PC-9 (cell line): ENCODE measurements at regions not wholly inside any gene's neighbourhood (a gene's known extent, or its start where the extent isn't known, plus 50 kb on each side); places are given as distances from the start of the nearest gene placed in this dataset.
A peak's percentile ranks its signal among the peaks of the same experiment; 100 is the strongest.

Source experiments
- BruUV-seq: library from RNA; stranded (reverse); fragments of 400-500 nt; replicated peaks from 2 replicates; lab custom pipeline; 2021; lab: Mats Ljungman, UMichigan
- CTCF ChIA-PET: fragments of 300-600 bp; sonication (Branson Sonifier 250); formaldehyde crosslinking; loops from one replicate; lab custom pipeline; 2022; ENCODE audit warnings: antibody characterized with exemption; lab: Charles Lee
- POLR2A ChIA-PET: fragments of 300-600 bp; sonication (Branson Sonifier 250); formaldehyde crosslinking; loops from one replicate; lab custom pipeline; 2022; ENCODE audit warnings: antibody characterized with exemption; ENCODE audit not compliant: unreplicated experiment; lab: Charles Lee
- DNase-seq, 2 experiments: peaks; one replicate each; pipeline versions ENCODE4 v3.0.0 to v3.0.0-alpha.2; 2015 to 2022; ENCODE audit warnings: mixed read lengths in 1 of 2
- H2AFZ ChIP-seq: fragments of 200-600 bp; sonication (generic); 2 replicates; pipeline ENCODE4 v1.8.1; 2017; ENCODE audit warnings: antibody characterized with exemption
- H3F3A ChIP-seq: fragments of 200-600 bp; sonication (generic); 2 replicates; pipeline ENCODE4 v1.8.1; 2017; ENCODE audit warnings: antibody characterized with exemption, mild to moderate bottlenecking, low read depth; ENCODE audit not compliant: insufficient read depth
- H3K27ac ChIP-seq: fragments of 200-600 bp; sonication (generic); 2 replicates; pipeline ENCODE4 v1.6.1; 2016; ENCODE audit warnings: mixed run types
- H3K27me3 ChIP-seq: fragments of 200-600 bp; sonication (generic); 2 replicates; pipeline ENCODE4 v1.6.1; 2016; ENCODE audit warnings: low read depth, mixed run types; ENCODE audit not compliant: insufficient read depth
- H3K36me3 ChIP-seq: fragments of 200-600 bp; sonication (generic); 2 replicates; pipeline ENCODE4 v1.6.1; 2016; ENCODE audit warnings: low read depth, mixed run types
- H3K4me1 ChIP-seq: fragments of 200-600 bp; sonication (generic); replicated peaks from 2 replicates; pipeline ENCODE4 v1.6.1; 2016; ENCODE audit warnings: mixed run types; ENCODE audit not compliant: insufficient read depth
- H3K4me2 ChIP-seq: fragments of 200-600 bp; sonication (generic); 2 replicates; pipeline ENCODE4 v1.6.1; 2017; ENCODE audit warnings: mixed run types
- H3K4me3 ChIP-seq: fragments of 200-600 bp; sonication (generic); 2 replicates; pipeline ENCODE4 v1.6.1; 2016; ENCODE audit warnings: mixed run types
- H3K79me2 ChIP-seq: fragments of 200-600 bp; sonication (generic); 2 replicates; pipeline ENCODE4 v1.6.1; 2017; ENCODE audit warnings: low read depth, mixed run types
- H3K9me2 ChIP-seq: fragments of 200-600 bp; sonication (generic); 2 replicates; pipeline ENCODE4 v1.8.1; 2017; ENCODE audit warnings: mild to moderate bottlenecking; ENCODE audit not compliant: insufficient read depth
- H3K9me3 ChIP-seq: fragments of 200-600 bp; sonication (generic); 2 replicates; pipeline ENCODE4 v1.8.1; 2016; ENCODE audit warnings: low read depth; ENCODE audit not compliant: insufficient read depth
- H4K20me1 ChIP-seq: fragments of 200-600 bp; sonication (generic); 2 replicates; pipeline ENCODE4 v1.8.1; 2017; ENCODE audit not compliant: insufficient read depth
- EZH2 ChIP-seq: fragments of 200-600 bp; sonication (generic); IDR thresholded peaks from 2 replicates; pipeline ENCODE4 v1.8.0; 2017; ENCODE audit warnings: antibody characterized with exemption, low read depth
- intact Hi-C: fragments of 100-400 bp; cut with micrococcal nuclease; formaldehyde crosslinking; loops from one replicate; pipeline ENCODE4 v1.10.0; 2022; ENCODE audit not compliant: unreplicated experiment
- TF ChIP-seq, protein P1 (sequence below): fragments of 200-600 bp; sonication (generic); conservative IDR thresholded peaks from 2 replicates; pipeline ENCODE4 v1.6.1; 2017; ENCODE audit warnings: mixed run types, antibody characterized with exemption, mild to moderate bottlenecking, moderate library complexity

DNA sequence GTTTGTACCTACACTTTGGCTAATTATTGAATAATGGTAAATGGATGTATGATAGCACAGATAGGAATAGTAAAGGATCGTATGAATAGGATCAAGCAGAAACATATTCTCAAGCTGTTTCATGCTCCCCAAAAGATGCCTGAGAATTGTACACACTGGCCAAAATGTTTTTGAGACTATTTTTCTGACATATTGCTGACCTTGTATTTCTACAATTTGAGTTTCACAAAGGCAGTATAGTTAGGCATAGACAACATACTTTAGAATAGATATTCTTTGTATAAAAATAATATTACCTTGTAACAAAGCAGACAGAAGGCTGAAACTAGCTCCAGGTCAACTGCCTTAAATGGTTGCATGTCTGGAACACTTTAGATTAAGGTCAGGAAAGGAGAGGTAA is 598.4 kb downstream of the COL12A1 start:
- Histone ChIP-seq H2AFZ (no peak overlapping the region), H3K9me2 (no peaks in the 10 kb centered on the region), H3K36me3 (no peaks in the 10 kb centered on the region), H3K27me3 (no peaks in the 10 kb centered on the region), H3K79me2 (no peaks in the 10 kb centered on the region), H3K4me1 (peaks cover 22% of the 10 kb centered on the region), H3K27ac (no peak overlapping the region), H3K4me2 (no peak overlapping the region), H3K4me3 (no peak overlapping the region), H4K20me1 (no peaks in the 10 kb centered on the region), H3K9me3 (no peaks in the 10 kb centered on the region), H3F3A (no peaks in the 10 kb centered on the region)
- no peak for DNase-seq
- BruUV-seq = no TSS peak
- POLR2A ChIA-PET = no interaction called here
- TF ChIP-seq, protein P1, sequence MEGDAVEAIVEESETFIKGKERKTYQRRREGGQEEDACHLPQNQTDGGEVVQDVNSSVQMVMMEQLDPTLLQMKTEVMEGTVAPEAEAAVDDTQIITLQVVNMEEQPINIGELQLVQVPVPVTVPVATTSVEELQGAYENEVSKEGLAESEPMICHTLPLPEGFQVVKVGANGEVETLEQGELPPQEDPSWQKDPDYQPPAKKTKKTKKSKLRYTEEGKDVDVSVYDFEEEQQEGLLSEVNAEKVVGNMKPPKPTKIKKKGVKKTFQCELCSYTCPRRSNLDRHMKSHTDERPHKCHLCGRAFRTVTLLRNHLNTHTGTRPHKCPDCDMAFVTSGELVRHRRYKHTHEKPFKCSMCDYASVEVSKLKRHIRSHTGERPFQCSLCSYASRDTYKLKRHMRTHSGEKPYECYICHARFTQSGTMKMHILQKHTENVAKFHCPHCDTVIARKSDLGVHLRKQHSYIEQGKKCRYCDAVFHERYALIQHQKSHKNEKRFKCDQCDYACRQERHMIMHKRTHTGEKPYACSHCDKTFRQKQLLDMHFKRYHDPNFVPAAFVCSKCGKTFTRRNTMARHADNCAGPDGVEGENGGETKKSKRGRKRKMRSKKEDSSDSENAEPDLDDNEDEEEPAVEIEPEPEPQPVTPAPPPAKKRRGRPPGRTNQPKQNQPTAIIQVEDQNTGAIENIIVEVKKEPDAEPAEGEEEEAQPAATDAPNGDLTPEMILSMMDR = no peak
- no peak for TF ChIP-seq EZH2
- intact Hi-C loops = loop anchor here (10.0 kb wide), 1 partner anchor 597 kb away; the partner anchor contains the start of gene COL12A1
- CTCF ChIA-PET = no interaction called here

DNA sequence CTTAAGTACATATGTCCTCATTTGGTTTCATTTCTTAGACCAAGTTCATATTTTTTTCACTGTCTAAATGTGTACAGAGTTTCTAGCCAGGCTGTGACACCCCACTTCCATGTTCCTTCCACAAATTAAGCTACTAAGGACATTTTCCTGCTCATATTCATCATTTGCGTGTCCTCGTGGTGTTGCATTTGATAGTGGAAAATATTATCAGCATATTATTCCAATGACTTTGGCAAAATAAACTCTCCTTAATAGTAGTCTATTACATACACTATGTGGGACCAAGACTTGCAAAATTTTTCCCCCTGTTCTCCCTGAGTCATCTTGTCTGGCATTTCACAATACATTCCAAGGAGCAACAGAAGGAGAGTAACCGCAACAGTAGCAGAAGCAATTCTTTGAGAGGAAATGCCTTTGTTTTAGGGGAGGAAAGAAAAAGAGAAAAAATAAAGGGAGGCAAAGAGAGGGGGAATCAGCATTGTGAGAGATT is 599.2 kb downstream of the COL12A1 start:
- ChIA-PET CTCF (no interaction called here), POLR2A (no interaction called here)
- Histone ChIP-seq H3K27me3 (no peaks in the 10 kb centered on the region), H4K20me1 (no peaks in the 10 kb centered on the region), H3K79me2 (no peaks in the 10 kb centered on the region), H3F3A (no peaks in the 10 kb centered on the region), H3K27ac (peak overlapping the region; percentile 22; the same call in 1 of the 2 replicates), H3K4me2 (peak overlapping the region; percentile 8; the same call in 1 of the 2 replicates), H3K4me1 (peaks cover 22% of the 10 kb centered on the region), H3K9me3 (no peaks in the 10 kb centered on the region; the same call in 1 of the 2 replicates), H2AFZ (no peak overlapping the region), H3K36me3 (no peaks in the 10 kb centered on the region), H3K4me3 (no peak overlapping the region), H3K9me2 (no peaks in the 10 kb centered on the region)
- no peak for TF ChIP-seq EZH2
- TF ChIP-seq, protein P1 = no peak
- intact Hi-C loops = loop anchor here (10.0 kb wide), 1 partner anchor 598 kb away; the partner anchor contains the start of gene COL12A1
- DNase-seq = peak; percentile 18 to 59
- BruUV-seq = no TSS peak

DNA sequence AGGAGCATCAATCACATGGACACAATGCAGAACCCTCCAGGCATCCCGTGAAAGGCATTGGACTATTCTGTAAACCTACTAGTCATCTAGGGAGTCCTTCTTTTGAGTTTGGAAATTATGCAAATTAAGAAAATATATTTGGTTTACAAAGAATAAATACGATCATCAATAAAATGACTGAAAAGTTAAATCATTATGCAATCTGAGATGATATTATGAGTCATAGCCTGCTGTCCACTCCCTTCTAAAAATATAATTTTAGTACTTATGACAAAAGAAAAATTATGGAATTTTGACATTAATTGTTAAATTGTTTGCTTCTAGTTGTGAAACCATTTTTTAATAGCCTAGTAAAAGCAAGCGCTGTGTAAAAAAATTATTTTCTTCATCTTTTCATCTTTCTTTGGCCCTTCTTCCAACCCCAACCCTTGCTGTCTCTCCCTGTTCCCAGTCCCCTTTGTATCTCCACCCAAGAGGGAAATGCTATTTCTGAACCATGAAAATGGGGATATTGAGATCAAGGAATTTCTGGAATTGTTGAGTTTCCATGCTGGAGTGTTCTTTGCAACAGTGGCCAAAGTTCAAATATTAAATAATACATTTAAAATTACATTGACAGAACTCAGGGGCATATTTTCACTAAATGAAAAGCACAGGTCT is 599.8 kb downstream of the COL12A1 start:
- ChIA-PET CTCF (no interaction called here), POLR2A (no interaction called here)
- Histone ChIP-seq H3K9me2 (no peaks in the 10 kb centered on the region), H3K27ac (peak overlapping the region; percentile 22; the same call in 1 of the 2 replicates), H3F3A (no peaks in the 10 kb centered on the region), H3K9me3 (no peaks in the 10 kb centered on the region; the same call in 1 of the 2 replicates), H4K20me1 (no peaks in the 10 kb centered on the region), H3K4me2 (peak overlapping the region; percentile 8; the same call in 1 of the 2 replicates), H3K4me1 (peaks cover 19% of the 10 kb centered on the region), H3K4me3 (no peak overlapping the region), H3K27me3 (no peaks in the 10 kb centered on the region), H3K79me2 (no peaks in the 10 kb centered on the region), H3K36me3 (no peaks in the 10 kb centered on the region), H2AFZ (no peak overlapping the region)
- intact Hi-C loops = loop anchor here (10.0 kb wide), 1 partner anchor 599 kb away; the partner anchor contains the start of gene COL12A1
- BruUV-seq = no TSS peak
- no peak for TF ChIP-seq EZH2
- TF ChIP-seq, protein P1 = no peak
- DNase-seq = no peak
